CD4-positive, alpha-beta T cell treated with Interleukin-10 for 1 hour (primary cell): ENCODE measurements at regions not wholly inside any gene's neighbourhood (a gene's known extent, or its start where the extent isn't known, plus 50 kb on each side); places are given as distances from the start of the nearest gene placed in this dataset.

Experiments
- DNase-seq: peaks from one replicate; pipeline ENCODE4 v3.0.0-alpha.2; 2020

DNA sequence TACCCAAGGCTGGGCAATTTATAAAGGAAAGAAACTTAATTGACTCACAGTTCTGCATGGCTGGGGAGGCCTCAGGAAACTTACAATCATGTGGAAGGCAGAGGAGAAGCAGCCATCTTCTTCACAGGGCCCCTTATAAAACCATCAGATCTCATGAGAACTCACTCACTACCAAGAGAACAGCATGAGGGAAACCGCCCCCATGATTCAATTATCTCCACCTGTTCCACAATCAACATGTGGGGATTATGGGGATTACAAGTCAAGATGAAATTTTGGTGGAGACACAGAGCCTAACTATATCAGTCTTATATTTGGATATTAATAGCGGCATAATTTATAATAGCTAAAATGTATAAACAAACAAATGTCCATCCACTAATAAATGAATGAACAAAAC lies 1123.7 kb upstream of the NCAM2 start:
- no peak for DNase-seq

DNA sequence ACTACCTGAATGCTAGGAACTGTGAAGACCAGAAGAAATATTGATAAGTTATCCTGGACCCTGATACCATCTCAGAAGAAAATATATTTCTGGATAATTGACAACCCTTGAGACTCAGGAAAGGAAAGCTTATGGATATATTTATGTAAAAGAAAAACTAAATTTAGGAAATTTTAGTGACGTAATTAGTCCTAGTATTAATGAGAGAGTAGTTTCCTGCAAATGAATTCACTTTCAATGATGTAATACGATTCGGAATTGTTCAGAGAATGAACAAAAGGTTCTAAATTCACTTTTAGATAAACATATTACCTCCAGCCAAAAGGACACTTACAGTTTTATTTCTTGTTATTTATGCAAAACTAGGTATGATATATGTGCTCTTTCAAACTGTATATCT lies 1120.1 kb upstream of the NCAM2 start:
- no peak for DNase-seq

DNA sequence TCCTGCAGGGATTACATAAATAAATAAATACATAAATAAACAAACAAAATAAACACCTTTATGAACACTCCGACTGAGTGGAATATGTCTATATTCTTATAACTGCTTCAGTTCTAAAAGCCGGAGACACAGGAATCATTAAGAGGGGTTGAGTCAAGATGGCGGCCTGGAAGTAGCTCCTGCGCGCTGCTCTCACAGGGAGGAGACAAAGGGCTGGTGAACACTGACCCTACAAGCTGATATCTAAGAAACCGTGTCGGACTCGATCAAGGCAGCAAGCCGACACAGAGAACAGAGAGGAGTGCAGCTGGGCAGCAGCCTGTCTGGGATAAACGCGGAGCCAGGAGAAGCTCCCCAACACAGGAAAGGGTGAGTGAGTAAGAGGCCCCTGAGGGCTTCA lies 1098.6 kb upstream of the NCAM2 start:
- no peak for DNase-seq

DNA sequence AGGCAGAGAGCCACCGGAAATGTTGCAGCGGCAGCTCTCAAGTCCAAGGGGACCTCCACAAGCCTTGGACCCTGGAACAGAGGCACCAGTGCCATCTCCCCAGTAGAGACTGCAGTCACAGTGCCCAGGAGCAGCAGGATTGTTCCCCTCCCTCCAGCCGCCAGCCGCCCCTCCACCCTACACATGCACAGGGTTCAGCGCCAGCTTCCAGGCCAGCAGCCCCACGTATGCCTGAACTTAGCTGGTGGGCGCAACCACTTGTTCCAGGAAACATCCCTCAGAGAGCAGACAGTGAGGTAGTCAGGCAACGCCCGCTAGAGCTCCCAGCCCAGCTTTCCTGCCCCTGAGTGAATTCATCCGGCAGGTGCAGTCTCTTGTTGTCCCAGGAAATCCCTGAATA lies 1098.1 kb upstream of the NCAM2 start:
- no peak for DNase-seq

DNA sequence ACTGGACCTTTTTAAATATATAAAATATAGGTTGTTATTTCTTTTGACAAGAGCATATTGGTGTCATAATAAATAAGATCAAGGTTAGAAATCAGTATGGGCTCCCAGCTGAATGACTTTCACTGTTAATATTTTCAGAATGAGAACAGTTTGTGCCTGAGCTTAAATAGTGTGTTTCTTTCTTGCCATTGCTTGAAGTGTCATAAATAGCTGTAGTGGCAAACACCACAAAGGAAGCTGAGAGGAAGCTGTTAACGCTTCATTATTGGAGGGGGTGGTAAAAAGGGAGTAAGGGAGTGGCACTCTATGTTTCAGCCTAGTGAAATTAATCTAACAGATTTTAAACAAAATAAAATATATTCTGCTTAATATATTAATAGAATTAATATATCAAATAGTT lies 1089.8 kb upstream of the NCAM2 start:
- no peak for DNase-seq

DNA sequence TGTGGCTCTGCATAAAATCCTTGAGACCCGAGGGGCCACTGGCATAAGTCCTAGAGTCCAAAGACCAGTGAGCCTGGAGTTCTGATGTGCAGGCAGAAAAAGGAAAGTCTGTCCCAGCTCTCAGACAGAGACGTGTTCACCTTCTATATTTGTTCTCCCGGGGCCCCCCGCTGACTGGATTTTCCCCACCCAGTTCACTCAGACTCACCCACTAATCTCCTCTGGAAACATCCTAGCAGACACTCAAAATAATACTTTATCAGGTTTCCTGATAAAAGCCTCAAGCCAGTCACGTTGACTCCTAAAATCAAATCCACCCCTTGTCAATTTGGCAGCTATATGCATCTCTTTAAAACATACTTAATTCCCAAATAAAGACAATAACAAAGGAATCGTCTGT lies 1084.2 kb upstream of the NCAM2 start:
- DNase-seq = no peak

DNA sequence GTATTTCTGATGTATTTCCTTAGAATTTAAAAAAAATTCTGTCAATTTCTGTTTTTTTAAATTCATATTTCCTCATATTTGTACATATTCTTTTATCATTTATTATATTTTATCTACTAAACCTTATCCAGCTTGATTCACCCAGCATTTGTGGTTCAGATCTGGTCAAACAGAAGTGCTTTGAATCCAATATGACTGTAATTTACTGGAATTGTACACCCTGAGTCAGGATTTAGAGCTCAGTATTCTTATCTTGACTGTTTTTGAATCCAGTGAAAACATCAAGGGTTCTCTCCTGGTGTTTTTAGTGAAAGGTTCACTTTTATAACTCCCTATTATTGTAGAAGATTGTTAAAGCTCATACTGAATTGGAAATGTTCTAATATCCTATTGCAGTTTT lies 1077.0 kb upstream of the NCAM2 start:
- DNase-seq = no peak

DNA sequence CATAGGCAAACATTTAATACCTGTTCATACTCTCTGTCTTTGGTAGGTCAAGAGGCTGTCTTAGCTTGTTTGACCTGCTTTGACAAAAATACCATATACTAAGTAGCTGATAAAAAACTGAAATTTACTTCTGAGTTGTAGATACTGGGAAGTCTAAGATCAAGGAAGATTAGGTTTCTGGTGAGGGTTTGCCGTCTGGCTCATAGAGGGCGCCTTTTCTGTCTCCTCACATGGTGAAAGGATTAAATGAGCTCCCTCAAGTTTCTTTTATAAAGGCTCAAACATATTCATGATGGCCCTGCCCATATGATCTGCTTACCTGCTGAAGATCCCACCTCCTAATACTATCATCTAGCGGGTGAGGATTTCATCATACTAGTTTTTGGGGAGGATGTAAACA lies 1076.1 kb upstream of the NCAM2 start:
- no peak for DNase-seq

DNA sequence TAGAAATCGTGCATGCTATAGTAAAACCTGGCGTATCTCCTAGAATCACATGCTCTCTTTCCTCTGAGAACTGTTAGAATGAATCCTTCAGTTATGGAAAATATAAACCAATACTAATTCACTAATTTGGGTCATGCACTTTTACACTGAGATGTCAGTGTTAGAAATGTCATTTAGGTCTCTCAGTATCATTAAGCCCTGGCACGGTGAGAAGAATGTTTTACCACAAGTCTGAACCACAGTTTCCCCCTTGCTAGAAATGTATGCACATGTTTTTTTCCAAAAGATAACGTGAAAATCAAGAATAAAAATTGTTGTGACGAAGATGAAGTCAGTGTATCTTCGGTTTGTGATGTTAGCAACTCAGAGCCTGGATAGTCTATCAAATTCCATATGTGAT lies 1062.7 kb upstream of the NCAM2 start:
- no peak for DNase-seq

DNA sequence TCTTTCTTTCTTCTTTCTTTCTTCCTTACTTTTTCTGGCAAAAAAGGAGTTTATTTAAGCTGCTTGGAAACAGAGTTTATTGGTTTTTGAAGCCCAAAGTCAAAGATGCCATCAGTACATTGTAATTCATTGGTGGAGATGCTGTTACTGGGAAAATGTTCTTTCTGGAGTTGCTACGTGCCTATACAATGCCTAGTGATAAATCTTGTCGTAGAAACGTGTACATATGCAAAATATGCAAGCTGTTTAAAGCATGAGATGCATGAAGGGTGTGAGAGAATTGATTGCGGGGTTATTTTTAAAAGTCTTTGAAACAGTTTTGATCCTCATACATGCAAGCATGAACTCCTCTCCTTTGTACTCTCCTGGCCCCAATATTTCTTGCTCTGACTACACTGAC lies 1060.6 kb upstream of the NCAM2 start:
- no peak for DNase-seq

DNA sequence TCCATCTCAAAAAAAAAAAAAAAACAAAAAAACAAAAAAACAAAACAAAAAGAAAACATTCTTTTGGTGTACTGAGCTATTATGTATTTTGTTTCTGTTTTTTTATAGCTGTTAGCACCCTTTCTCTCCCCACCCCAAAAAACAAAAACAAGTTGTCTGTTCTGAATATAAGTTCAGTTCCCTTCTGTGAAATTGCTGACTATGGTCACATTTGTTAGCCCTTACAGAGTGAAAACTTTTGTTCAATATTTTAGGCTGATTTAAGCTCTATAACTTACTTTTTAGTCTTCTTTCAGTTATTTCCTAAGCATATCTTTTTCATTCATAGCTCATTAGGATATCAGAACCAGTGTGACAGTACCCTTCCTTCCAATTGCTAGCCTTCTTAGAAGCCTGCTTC lies 1056.6 kb upstream of the NCAM2 start:
- no peak for DNase-seq

DNA sequence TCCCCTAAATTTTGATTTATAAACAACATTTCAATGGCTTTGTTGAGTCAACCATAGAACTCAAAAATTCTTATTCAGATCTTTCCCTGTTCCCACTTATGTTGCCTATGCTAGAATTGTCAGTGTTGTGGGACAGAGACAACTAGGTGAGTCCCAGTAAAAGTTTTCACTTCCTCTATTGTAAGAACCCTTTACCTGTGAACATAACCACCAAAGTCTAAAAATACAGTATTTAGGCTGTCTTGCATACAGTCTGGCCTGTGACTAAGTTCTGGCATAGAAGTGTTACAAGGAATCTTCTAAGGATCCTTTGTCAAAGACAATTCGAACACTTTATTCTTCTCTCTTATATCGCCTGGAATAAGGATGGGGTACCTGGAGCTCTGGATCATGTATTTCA lies 1047.9 kb upstream of the NCAM2 start:
- DNase-seq = no peak

DNA sequence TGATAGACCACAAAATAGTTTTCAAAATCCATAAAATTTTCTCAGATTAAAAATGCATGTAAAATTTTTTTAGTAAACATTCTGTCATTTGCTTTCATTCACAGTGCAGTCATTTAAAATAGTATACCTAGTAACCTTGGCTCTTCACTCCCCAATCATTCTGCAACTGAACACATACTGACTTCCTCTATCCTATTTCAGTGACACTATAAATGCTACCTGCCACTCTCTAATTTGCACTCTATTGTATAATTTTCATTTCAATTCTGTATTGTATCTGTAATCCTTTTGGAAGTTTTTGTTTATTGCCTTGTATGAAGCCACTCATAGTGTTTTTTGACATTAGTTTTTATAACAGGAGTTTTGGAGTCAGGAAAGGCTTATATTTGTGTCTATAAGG lies 1029.1 kb upstream of the NCAM2 start:
- DNase-seq = no peak

DNA sequence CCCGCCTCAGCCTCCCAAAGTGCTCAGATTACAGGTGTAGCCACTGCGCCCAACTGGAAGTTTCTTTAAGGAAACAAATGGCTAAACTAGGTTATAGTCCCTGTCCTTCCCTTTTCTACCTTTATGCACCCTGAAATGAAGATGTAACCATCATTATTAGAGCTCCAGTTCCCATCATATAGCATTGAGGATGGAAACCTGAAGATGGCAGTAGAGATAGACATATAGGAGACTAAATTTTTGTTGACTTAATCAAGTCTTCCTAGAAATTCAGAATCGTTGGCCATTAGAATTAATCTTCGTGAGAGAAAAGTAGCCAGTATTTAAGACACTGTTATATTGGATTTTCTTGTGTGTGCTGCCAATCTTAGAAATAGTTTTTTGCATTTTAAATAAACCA lies 1016.3 kb upstream of the NCAM2 start:
- DNase-seq = no peak

DNA sequence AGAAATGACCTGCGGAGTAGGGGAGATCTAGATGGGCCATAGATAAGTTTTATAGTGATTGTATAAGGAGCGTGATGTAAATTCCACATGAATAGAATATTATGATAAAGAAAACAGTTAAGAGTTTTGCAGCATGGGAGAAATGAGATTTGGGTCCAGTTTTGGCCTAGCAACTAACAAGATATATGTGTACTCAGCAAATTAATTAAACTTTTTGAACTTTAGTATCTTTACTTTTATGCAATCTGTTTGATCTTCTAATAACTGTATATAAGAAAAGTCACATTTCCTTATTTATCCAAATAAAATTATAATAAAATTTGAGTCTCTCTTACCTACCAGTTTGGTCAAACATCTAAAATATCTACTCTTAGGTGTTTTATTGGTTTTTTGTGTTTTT lies 1011.8 kb upstream of the NCAM2 start:
- DNase-seq = no peak

DNA sequence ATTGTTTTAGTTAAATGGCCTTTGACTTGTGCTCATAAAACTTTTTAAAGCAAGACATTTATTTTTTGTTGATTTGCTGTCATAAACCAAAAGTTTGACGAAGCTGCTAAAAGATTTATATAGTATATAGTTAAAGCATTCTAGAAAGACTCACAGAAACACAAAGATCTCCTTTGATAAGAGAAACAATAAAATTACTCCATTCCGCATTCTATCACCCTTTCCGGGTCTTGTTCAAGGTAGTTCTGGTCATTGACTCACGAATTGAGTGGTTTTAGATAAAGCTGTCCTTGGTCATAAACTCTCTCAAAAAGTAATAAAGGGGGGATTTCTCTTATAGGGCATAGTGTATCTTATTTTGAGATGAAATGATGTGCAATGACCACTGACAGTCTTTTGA lies 1010.5 kb upstream of the NCAM2 start:
- DNase-seq = no peak

DNA sequence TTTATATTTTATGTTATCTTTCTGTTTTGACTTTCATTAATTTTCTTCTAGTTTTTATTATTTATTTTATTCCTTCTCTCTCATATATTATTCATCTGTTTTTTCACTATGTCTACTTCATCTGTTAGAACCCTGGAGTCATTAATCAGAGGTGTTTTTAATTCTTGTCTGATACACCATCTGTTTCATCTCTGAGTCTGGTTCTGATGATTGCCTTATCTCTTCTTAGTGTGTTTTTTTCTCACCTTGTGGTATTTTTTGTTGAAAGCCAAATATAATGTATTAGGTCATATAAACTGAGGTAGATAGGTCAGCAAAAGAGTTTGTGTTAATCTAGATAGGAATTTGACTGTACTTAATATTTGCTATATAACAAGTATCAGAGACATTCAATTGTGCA lies 1005.7 kb upstream of the NCAM2 start:
- DNase-seq = no peak

DNA sequence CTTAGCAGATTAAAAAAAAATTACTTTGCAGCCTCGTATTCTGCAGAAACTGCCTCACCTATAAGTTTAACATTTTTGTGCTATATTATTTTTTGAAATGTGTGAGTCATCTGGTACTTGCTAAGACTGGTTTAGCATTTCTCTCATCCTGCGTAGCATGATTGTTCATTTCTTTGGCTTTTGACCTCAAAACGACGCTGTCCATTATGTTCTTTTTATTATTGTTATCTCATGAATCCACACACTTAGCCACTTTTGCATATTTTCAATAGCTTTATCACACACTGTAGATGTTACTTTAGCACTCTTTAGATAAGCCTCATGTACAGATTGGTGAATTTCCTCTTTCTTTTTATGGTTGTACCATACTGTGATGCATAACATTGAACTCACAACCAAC lies 1004.9 kb upstream of the NCAM2 start:
- DNase-seq = no peak

DNA sequence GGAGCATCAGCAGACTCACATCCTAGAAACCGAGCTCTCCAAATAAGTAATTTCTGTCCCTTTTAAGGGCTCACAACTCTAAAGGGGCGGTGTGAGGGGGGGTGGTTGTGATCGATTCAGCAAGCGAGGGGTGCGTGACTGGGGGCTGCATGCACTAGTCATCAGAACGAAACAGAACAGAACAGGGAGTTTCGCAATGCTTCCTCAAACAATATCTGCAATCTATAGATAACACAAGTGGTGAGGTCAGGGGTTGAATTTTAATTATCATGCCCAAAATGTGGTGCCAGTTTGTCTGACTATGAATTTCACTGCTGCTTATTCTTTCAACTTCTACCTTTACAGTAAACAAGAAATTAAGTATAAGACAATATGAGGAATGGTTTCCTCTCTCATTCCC lies 1003.0 kb upstream of the NCAM2 start:
- no peak for DNase-seq

DNA sequence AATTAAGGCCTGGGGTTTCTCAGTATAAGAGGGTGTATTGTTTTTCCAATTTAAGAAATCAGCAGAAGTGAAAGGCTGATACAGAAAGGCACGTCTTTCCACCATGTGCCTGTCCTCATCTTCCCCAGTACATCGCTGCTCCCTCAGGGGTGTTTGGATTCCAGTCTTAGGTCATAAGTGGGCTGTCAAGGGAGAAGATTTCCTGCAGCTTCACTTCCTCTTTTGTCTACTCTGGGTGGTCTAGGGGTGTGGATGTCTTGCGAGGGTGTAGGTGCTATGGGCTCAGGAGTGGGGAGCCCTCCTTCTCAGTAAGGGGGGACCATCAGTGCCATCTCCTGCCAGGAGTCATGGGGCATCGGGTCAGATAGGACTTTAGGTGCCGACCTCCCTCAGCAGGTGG lies 999.8 kb upstream of the NCAM2 start:
- no peak for DNase-seq

DNA sequence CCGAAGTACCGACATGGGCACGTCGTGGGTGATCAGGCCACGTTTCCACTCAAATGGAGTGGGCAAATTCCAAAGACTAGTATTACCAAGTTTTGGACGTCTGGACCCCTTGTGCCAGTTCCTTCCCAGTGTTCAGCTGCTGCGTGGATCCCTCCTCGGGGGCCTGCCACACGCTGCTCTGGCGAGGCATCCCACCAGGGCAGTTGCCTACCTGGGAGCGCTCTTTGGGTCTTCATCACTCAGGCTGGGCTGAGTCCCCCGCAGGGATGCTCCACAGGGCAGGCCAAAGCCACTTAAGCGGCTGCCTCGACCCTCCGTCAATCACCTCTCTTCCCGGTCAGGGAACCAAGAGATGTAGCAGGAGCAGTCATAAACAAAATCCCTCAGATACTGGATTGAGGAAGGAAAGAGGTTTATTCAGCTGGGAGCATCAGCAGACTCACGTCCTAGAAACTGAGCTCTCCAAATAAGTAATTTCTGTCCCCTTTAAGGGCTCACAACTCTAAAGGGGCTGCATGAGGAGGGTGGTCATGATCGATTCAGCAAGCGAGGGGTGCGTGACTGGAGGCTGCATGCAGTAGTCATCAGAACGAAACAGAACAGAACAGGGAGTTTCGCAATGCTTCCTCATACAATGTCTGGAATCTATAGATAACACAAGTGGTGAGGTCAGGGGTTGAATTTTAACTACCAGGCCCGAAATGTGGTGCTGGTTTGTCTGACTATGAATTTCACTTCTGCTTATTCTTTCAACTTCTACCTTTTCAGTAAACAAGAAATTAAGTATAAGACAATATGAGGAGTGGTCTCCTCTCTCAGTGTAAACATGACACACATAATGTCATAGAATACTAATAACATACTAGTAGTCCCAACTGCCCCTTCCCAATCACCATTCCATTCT lies 998.6 kb upstream of the NCAM2 start:
- DNase-seq = no peak

DNA sequence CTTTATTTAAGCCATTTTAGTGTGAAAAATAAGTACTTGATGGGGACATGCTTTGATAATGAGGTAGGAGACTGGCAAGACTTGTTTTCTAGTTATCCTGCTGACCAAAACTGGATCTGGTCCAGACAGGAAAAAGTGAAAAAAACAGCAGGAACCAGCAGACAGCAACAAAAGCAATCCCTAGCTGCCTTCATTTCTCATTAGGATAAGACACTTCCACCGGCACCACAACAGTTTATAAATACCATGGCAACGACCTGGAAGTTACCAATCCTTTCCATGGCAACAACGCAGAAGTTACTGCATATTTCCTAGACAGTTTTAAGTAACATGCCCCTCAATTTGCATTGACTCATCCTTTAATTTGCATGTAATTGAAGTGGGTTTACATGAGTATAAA lies 993.8 kb upstream of the NCAM2 start:
- no peak for DNase-seq

DNA sequence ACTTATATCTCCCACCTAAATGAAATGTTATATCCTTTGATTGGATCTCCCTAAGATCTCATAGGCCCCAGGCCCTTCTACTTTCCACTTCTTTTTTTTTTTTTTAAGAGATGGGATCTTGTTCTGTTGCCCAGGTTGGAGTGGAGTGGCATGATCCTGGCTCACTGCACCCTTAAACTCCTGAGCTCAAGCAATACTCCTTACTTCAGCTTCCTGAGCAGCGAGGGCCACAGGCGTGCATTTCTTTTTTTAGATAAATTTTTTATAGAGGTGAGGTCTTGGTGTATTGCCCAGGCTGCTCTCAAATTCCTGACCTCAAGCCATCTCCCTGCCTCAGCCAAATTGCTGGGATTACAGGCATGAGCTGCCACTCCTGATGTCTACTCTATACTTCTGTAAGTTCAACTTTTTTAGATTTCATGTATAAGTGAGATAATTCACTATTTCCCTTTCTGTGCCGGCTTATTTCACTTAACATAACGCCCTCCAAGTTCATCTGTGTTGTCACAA lies 987.5 kb upstream of the NCAM2 start:
- no peak for DNase-seq

DNA sequence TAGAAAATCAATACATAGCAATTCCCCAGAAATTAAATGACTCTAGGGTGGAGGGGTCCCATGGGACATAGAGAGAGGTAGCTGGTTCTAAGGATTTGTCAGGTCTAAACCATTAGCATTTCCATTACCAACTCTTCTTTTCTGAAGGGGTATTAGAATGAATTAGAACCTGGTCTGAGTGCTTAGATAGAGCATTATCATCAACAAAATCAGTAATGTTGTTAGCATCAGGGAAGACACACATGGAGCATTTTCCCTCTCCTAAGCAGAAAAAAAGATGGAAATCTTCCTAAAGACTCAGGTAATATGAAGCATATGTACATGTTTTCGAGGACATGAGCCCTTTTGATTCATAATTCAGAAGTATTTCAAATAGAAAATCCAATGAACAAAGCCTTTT lies 984.4 kb upstream of the NCAM2 start:
- DNase-seq = no peak

DNA sequence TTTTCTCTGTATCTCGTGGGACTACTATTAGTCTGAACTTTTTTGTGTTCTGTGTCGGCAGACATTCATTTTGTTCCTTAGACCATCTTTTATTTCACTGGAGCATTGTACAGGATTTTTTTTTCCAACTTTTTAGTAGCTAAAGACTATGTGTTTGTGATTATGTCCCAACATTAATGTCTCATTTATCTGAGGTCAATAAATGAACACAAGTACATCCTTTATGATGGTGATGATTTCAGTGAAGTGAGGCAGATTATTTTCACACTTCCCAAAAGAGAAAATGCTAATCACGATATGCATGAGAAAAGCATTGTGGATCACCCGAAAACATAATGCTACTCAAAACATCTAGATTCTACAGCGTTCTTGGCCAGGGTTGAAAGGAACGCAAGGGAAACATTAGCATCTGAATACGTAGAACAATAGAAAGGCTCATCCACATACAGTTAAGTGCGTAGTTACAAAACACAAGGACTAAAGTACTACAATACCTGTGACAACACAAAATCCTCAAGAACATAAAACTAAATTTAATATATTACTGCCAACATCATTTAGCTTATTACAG lies 981.7 kb upstream of the NCAM2 start:
- DNase-seq = no peak
